Ovary (tissue), 7 donors: ENCODE measurements at regions not wholly inside any gene's neighbourhood (a gene's known extent, or its start where the extent isn't known, plus 50 kb on each side); places are given as distances from the start of the nearest gene placed in this dataset.

ENCODE experiments used
- DNase-seq, 5 donors: peaks; one replicate each; pipeline ENCODE4 v3.0.0-alpha.2; 2019 to 2020
- H3K27ac ChIP-seq, 2 donors: fragments of 200-600 bp; one replicate each; pipeline versions ENCODE4 v1.5.1 to v1.8.0; 2019 to 2022
- H3K27me3 ChIP-seq: fragments of 200-600 bp; one replicate; pipeline ENCODE4 v1.8.0; 2022
- H3K36me3 ChIP-seq: fragments of 200-600 bp; sonication (generic); one replicate; pipeline ENCODE4 v1.5.1; 2019
- H3K4me1 ChIP-seq: one replicate; pipeline ENCODE4 v1.8.1; 2013; ENCODE audit warnings: mild to moderate bottlenecking, moderate library complexity; ENCODE audit not compliant: insufficient read depth
- H3K4me3 ChIP-seq: fragments of 200-600 bp; sonication (generic); one replicate; pipeline ENCODE4 v1.5.1; 2017
- H3K9me3 ChIP-seq, 2 donors: fragments of 200-600 bp in 1 of 2; sonication (generic) in 1 of 2; one replicate each; pipeline versions ENCODE4 v1.5.1 to v1.8.1; 2013 to 2019; ENCODE audit warnings: mild to moderate bottlenecking in 1 of 2, moderate library complexity in 1 of 2
- EP300 ChIP-seq: sonication (generic); formaldehyde crosslinking; IDR thresholded peaks from one replicate; pipeline ENCODE4 v1.6.1; 2017; ENCODE audit warnings: antibody characterized with exemption
- POLR2A ChIP-seq: fragments of 450-650 bp; IDR thresholded peaks from one replicate; pipeline ENCODE4 v1.6.1; 2017; ENCODE audit warnings: antibody characterized with exemption, mild to moderate bottlenecking, moderate library complexity
- WGBS, 3 donors: extraction: QIAGEN DNeasy Blood & Tissue Kit in 1 of 3; methylation state at CpG; one replicate each; pipeline versions ENCODE4 v1.1.5 to v1.1.7; 2013 to 2017; 5-methylcytosine and 5-hydroxymethylcytosine counted together
- intact Hi-C, 4 donors: fragments of 100-400 bp; cut with DNase I; formaldehyde crosslinking; loops; one replicate each; pipeline versions ENCODE4 v1.11.0 to v1.15.1; 2022 to 2023
- TF ChIP-seq, protein P1 (sequence below), 3 donors: fragments of 450-650 bp in 2 of 3; fragments of 200-600 bp in 1 of 3; IDR thresholded peaks; one replicate each; pipeline versions ENCODE4 v1.5.1 to v1.8.0; 2016 to 2022; ENCODE audit warnings: antibody characterized with exemption in 3 of 3, mild to moderate bottlenecking in 1 of 3
- donor health status: DM: no; HTN: no; CAD: no; lungs with moderate emphysema.
- donor health status: DM: no; HTN: no; CAD: no.
- donor health status: Bipolar disorder and iron deficiency.
- donor health status: DM: no; HTN: no; CAD: no.
- donor health status: DM: yes; HTN: yes; CAD: no.

DNA sequence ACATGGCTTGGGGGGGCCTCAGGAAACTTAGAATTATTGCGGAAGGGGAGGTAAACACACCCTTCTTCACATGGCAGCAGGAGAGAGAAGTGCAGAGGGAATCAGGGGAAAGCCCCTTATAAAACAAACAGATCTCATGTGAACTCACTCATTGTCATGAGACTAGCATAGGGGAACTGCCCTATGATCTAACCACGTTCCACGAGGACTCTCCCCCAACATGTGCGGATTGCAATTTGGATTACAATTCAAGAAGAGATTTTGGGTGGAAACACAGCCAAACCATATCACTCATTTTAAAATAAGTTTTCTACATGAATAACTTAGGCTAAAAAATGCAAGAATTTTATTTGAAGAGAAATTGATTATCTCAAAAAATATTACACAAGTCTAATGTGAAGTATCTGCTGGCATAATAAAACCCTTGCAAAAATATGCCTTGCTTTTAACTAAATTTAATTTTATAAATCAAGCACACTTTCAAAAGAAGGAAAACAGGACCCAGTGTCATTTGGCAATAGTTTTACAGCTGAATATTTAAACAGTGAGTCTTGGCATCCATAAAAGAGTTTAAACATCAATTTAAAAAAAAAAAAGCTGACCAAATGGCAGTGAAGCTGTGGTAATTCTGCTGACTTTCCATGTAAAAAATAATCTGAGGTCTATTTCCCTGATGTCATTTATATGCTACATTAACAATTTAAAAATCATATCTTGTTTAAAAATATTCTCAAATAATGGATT is 1057.2 kb downstream of the NAALADL2 start:
- WGBS, 3 donors: 47 to 62% (median 54%) methylated on average over 4 of the region's 4 CpGs
- Histone ChIP-seq H3K36me3 (no peaks in the 10 kb centered on the region), H3K27me3 (no peaks in the 10 kb centered on the region), H3K27ac (no peak overlapping the region), H3K4me3 (no peak overlapping the region), H3K4me1 (no peaks in the 10 kb centered on the region), H3K9me3 (peaks cover 0 to 4% of the 10 kb centered on the region in 2 donors)
- intact Hi-C loops: no loop called here
- TF ChIP-seq, protein P1, sequence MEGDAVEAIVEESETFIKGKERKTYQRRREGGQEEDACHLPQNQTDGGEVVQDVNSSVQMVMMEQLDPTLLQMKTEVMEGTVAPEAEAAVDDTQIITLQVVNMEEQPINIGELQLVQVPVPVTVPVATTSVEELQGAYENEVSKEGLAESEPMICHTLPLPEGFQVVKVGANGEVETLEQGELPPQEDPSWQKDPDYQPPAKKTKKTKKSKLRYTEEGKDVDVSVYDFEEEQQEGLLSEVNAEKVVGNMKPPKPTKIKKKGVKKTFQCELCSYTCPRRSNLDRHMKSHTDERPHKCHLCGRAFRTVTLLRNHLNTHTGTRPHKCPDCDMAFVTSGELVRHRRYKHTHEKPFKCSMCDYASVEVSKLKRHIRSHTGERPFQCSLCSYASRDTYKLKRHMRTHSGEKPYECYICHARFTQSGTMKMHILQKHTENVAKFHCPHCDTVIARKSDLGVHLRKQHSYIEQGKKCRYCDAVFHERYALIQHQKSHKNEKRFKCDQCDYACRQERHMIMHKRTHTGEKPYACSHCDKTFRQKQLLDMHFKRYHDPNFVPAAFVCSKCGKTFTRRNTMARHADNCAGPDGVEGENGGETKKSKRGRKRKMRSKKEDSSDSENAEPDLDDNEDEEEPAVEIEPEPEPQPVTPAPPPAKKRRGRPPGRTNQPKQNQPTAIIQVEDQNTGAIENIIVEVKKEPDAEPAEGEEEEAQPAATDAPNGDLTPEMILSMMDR (IDR thresholded peaks at IDR 0.05): no peak
- TF ChIP-seq EP300 (no peak), POLR2A (no peak)
- no peak for DNase-seq

DNA sequence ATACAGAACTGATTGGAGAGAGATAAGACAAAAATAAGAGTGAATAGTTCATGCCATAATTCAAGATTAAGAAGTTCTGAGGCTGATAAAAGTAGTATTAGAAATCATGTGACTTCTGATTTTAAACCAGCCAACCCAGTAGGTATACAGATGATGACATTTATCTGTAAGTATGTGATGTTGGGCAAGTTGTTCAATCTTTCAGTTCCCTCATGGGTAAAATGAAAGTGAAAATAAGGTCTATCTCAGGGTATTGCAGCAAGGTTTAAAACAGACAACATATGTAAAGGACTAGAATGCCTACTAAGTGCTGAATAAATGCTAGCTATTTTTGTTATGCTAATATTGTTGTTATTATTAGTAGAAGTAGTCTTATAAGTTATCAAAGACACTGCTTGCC is 1055.7 kb downstream of the NAALADL2 start:
- H3K36me3 ChIP-seq: no peaks in the 10 kb centered on the region
- H3K4me1 ChIP-seq: no peaks in the 10 kb centered on the region
- intact Hi-C loops: no loop called here
- no peaks in the 10 kb centered on the region for H3K9me3 ChIP-seq
- no peak overlapping the region for H3K27ac ChIP-seq
- no peak for TF ChIP-seq POLR2A
- TF ChIP-seq, protein P1 (IDR thresholded peaks at IDR 0.05): no peak
- TF ChIP-seq EP300: no peak
- H3K27me3 ChIP-seq: no peaks in the 10 kb centered on the region
- H3K4me3 ChIP-seq: no peak overlapping the region
- no peak for DNase-seq

DNA sequence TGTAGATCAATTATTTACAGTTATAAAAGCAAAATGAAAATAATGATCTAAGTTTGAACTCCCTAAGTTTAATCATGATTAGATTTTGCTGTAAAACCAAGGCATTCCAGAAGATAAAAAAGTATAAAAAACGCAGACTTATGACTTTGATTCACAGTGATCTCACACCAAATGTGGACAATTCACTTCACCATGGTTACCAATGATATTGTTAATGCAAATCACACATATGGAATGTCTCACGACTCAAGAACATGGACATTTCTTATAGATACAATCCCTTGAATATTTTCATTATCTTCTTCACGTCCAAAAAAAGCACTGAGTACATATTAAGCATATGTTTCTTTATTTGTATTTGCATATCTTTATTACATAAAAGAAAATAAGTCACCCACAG is 1054.2 kb downstream of the NAALADL2 start:
- no peaks in the 10 kb centered on the region for H3K27me3 ChIP-seq
- DNase-seq: no peak
- intact Hi-C loops: no loop called here
- no peak overlapping the region for H3K27ac ChIP-seq
- H3K4me1 ChIP-seq: no peaks in the 10 kb centered on the region
- WGBS, 3 donors: 61 to 69% (median 66%) methylated on average over 3 of the region's 3 CpGs
- TF ChIP-seq EP300 (no peak), POLR2A (no peak)
- TF ChIP-seq, protein P1 (IDR thresholded peaks at IDR 0.05): no peak
- H3K36me3 ChIP-seq: no peaks in the 10 kb centered on the region
- H3K4me3 ChIP-seq: no peak overlapping the region
- H3K9me3 ChIP-seq: no peaks in the 10 kb centered on the region

DNA sequence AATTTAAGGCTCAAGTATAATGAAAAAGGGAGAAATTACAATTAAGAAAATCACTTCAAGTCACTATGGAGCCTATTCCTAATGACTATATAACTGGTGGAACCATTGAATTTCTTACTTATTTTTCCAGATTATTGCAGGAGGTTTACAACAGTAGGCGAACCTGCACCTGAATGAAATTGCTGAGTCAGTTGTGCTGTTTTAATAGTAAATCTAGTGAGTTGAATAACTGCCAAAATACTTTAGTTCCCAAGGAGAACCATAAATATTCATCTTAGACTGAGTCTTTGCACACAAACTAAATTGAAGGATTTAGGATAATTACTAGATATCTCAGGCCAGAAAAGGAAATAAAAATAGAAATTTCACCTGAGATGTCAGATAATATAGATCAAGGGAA is 1052.8 kb downstream of the NAALADL2 start:
- Histone ChIP-seq H3K27ac (no peak overlapping the region), H3K4me1 (no peaks in the 10 kb centered on the region), H3K36me3 (no peaks in the 10 kb centered on the region), H3K9me3 (no peaks in the 10 kb centered on the region), H3K4me3 (no peak overlapping the region), H3K27me3 (no peaks in the 10 kb centered on the region)
- intact Hi-C loops: no loop called here
- no peak for DNase-seq
- 68 to 74% (median 73%) methylated on average over 1 of the region's 1 CpG for WGBS, 3 donors
- TF ChIP-seq POLR2A (no peak), EP300 (no peak)
- TF ChIP-seq, protein P1 (IDR thresholded peaks at IDR 0.05): no peak
